ENCODE measurements at regions not wholly inside any gene's neighbourhood (a gene's known extent, or its start where the extent isn't known, plus 50 kb on each side); places are given as distances from the start of the nearest gene placed in this dataset.
"Not testable (repeated sequence)": the region's sequence is repeated elsewhere in the genome, so short reads cannot be mapped to it uniquely, and the experiment has no call there.

DNA sequence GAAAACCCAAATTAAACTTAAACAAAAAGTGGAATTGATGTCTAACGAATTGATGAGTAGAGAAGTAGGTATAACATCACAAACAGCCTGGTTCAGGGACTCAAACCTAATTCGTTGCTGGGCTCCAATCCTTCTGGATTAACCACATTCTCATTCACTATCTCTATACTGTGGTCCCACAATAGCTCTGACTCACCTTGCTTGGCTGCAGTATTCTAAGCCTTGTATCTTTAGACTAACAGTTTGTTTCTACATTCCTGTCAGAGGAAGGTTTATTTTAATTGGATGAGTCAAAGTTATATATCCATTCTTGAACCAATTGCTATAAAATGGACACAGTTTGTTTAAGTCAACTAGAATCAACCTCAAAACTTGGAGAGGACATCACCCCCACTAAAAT lies 530.5 kb upstream of the PTCHD4 start:
- TF ChIP-seq, protein P1, sequence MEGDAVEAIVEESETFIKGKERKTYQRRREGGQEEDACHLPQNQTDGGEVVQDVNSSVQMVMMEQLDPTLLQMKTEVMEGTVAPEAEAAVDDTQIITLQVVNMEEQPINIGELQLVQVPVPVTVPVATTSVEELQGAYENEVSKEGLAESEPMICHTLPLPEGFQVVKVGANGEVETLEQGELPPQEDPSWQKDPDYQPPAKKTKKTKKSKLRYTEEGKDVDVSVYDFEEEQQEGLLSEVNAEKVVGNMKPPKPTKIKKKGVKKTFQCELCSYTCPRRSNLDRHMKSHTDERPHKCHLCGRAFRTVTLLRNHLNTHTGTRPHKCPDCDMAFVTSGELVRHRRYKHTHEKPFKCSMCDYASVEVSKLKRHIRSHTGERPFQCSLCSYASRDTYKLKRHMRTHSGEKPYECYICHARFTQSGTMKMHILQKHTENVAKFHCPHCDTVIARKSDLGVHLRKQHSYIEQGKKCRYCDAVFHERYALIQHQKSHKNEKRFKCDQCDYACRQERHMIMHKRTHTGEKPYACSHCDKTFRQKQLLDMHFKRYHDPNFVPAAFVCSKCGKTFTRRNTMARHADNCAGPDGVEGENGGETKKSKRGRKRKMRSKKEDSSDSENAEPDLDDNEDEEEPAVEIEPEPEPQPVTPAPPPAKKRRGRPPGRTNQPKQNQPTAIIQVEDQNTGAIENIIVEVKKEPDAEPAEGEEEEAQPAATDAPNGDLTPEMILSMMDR (IDR thresholded peaks at IDR 0.05): no peak
- no peak for DNase-seq (ENCODE audit: extremely low spot score, unreplicated experiment)
- H3K4me1 Mint-ChIP-seq (ENCODE audit: unreplicated experiment): peaks cover 13% of the 10 kb centered on the region
- no peaks in the 10 kb centered on the region for H3K27me3 Mint-ChIP-seq (ENCODE audit: unreplicated experiment)
- H3K27ac Mint-ChIP-seq (ENCODE audit: unreplicated experiment): no peak overlapping the region
- H3K36me3 Mint-ChIP-seq (ENCODE audit: unreplicated experiment): peaks cover 5% of the 10 kb centered on the region
- no peak overlapping the region for H3K4me3 Mint-ChIP-seq (ENCODE audit: unreplicated experiment)
- H3K9me3 Mint-ChIP-seq (ENCODE audit: unreplicated experiment): peaks cover 29% of the 10 kb centered on the region

DNA sequence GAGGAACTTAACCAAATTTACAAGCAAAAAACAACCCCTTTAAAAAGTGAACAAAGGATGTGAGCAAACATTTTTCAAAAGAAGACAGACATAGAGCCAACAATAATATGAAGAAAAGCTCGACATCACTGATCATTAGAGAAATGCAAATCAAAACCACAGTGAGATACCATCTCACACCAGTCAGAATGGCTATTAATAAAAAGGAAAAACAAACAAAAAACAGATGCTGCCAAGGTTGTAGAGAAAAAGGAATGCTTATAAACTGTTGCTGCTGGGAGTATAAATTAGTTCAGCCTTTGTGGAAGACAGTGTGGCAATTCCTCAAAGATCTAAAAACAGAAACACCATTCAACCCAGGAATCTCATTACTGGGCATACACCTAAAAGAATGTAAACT lies 527.8 kb upstream of the PTCHD4 start:
- not testable (repeated sequence) for H3K4me3 Mint-ChIP-seq (ENCODE audit: unreplicated experiment); H3K27ac Mint-ChIP-seq (ENCODE audit: unreplicated experiment); DNase-seq (ENCODE audit: extremely low spot score, unreplicated experiment); H3K27me3 Mint-ChIP-seq (ENCODE audit: unreplicated experiment); H3K36me3 Mint-ChIP-seq (ENCODE audit: unreplicated experiment)
- Mint-ChIP-seq H3K9me3 (ENCODE audit: unreplicated experiment) (peaks cover 30% of the 10 kb centered on the region), H3K4me1 (ENCODE audit: unreplicated experiment) (peaks cover 13% of the 10 kb centered on the region)

DNA sequence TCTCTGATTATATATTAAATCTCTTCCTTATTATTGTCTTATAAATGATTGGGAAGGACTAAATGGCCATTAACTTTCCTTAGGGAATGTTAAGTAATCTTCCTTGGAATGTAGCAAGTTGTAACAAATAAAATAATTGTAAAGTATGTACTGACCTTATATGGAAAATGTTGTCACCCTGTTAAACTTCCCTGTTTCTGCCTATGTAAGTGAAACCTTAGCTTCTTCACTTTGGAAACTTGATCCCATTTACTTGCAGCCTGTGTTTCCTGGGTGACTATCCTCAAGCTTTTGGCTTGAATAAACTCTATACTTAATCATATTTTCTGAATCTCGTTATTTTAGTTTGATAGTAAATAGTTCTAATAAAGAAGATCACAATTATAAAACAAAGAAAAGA lies 519.5 kb upstream of the PTCHD4 start:
- Mint-ChIP-seq H3K4me3 (ENCODE audit: unreplicated experiment) (no peak overlapping the region), H3K27ac (ENCODE audit: unreplicated experiment) (no peak overlapping the region), H3K36me3 (ENCODE audit: unreplicated experiment) (no peaks in the 10 kb centered on the region), H3K27me3 (ENCODE audit: unreplicated experiment) (no peaks in the 10 kb centered on the region), H3K4me1 (ENCODE audit: unreplicated experiment) (peaks cover 30% of the 10 kb centered on the region), H3K9me3 (ENCODE audit: unreplicated experiment) (peaks cover 5% of the 10 kb centered on the region)
- TF ChIP-seq, protein P1 (IDR thresholded peaks at IDR 0.05): no peak
- no peak for DNase-seq (ENCODE audit: extremely low spot score, unreplicated experiment)

DNA sequence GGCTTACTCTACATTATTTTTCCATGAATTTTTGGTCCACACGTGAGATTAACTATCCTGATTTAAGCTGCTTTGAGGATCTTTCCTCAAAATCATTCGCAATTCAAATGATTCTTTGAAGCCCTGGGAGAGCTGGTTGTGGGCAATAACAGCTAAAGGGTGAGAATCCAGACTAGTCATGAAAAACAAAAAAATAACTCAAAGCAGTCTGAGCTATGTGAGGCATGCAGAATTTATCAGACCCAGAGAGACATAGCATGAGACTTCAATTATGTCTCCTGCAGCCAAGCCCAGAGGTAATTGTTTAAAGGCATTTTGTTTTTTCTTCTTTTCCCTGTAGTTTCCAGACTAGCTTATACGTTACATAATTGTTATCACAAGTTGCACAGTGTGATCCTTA lies 517.3 kb upstream of the PTCHD4 start:
- Mint-ChIP-seq H3K27ac (ENCODE audit: unreplicated experiment) (peak overlapping the region; percentile 57), H3K36me3 (ENCODE audit: unreplicated experiment) (no peaks in the 10 kb centered on the region), H3K9me3 (ENCODE audit: unreplicated experiment) (peaks cover 5% of the 10 kb centered on the region), H3K4me3 (ENCODE audit: unreplicated experiment) (no peak overlapping the region), H3K4me1 (ENCODE audit: unreplicated experiment) (peaks cover 30% of the 10 kb centered on the region), H3K27me3 (ENCODE audit: unreplicated experiment) (no peaks in the 10 kb centered on the region)
- TF ChIP-seq, protein P1 (IDR thresholded peaks at IDR 0.05): no peak
- no peak for DNase-seq (ENCODE audit: extremely low spot score, unreplicated experiment)

DNA sequence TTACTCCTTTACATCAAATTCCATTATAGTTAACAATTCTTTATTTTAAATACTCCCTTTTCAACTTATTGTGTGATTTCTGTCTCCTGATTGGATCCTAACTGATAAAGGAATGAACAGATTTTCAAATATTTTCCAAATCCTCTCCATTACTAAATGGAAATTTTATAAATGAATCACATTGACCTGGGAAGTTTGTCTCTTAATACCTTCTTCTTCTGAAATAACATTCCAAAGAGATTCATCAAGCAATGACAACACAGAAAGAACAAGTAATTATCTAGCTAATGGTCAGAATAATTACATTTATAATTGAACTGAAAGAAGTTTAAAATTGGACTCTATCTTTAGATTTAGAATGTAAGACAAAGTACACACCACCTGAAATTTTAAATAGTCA lies 515.4 kb upstream of the PTCHD4 start:
- H3K4me1 Mint-ChIP-seq (ENCODE audit: unreplicated experiment): peaks cover 30% of the 10 kb centered on the region
- H3K4me3 Mint-ChIP-seq (ENCODE audit: unreplicated experiment): no peak overlapping the region
- no peak for DNase-seq (ENCODE audit: extremely low spot score, unreplicated experiment)
- TF ChIP-seq, protein P1 (IDR thresholded peaks at IDR 0.05): no peak
- no peaks in the 10 kb centered on the region for H3K36me3 Mint-ChIP-seq (ENCODE audit: unreplicated experiment)
- peaks cover 8% of the 10 kb centered on the region for H3K9me3 Mint-ChIP-seq (ENCODE audit: unreplicated experiment)
- no peaks in the 10 kb centered on the region for H3K27me3 Mint-ChIP-seq (ENCODE audit: unreplicated experiment)
- no peak overlapping the region for H3K27ac Mint-ChIP-seq (ENCODE audit: unreplicated experiment)

DNA sequence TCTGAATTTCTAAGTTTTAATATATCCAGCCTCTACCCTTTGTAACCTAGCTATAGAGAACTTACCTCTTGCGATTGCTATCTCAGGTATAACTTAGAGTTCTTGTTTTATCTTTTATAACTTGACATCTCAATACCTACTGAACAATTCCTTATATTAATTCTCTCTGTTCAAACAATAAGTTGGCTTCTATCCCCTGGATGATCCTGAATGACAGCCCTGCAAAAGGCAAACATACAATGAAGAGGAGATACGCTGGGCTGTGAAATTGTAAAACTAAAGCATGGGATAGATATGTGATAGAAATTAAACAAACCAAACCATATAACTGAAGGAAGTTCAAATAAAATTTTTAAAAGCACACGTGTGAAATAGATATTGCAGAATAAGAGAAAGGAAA lies 513.6 kb upstream of the PTCHD4 start:
- Mint-ChIP-seq H3K36me3 (ENCODE audit: unreplicated experiment) (no peaks in the 10 kb centered on the region), H3K4me3 (ENCODE audit: unreplicated experiment) (no peak overlapping the region), H3K27me3 (ENCODE audit: unreplicated experiment) (no peaks in the 10 kb centered on the region), H3K4me1 (ENCODE audit: unreplicated experiment) (peaks cover 26% of the 10 kb centered on the region), H3K27ac (ENCODE audit: unreplicated experiment) (no peak overlapping the region), H3K9me3 (ENCODE audit: unreplicated experiment) (peaks cover 3% of the 10 kb centered on the region)
- TF ChIP-seq, protein P1 (IDR thresholded peaks at IDR 0.05): no peak
- DNase-seq (ENCODE audit: extremely low spot score, unreplicated experiment): no peak
